Myocyte (in vitro differentiated cells): ENCODE measurements at regions not wholly inside any gene's neighbourhood (a gene's known extent, or its start where the extent isn't known, plus 50 kb on each side); places are given as distances from the start of the nearest gene placed in this dataset.

ENCODE experiments used
- DNase-seq: peaks from one replicate; pipeline ENCODE4 v3.0.0-alpha.2; 2012; ENCODE audit warnings: low read depth

DNA sequence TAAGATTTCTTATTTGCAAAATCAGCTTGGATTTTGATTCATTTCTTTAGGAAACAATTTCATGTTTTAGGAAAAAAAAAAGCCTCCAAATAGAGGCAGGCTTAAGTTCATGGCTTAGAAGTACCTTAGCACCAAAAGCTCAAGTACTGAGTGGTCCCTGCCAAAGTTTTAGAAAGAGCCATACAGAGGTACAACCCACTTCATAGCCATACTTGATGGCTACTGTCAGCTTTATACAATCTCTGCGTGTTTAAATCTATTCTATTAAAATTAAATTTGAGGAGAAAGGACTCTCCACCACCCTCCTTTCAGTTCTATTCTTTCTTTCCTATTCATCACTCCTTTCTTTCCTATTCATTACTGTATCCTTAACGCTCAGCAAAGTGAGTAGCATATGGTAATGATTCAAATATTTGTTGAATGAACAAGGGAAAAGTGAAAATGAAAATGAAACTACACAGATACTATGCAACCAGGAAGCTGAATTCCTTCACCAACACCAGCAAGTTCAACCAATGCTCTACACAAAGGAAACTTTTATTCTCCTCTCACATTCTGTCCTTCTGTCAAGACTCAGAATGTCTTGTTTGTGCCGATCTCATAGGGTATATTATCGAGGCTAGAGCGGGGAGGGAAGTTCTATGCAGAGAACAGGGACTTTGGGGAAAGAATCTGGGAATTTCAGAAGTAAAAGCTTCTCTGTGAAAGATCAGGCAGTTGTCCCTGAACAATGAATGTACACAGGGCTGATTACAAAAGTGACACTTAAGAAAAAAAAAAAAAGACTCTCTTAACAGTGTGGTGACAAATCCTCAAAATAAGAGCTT, 138.6 kb upstream of the SPEF2 start:
- peak; percentile 47 for DNase-seq

DNA sequence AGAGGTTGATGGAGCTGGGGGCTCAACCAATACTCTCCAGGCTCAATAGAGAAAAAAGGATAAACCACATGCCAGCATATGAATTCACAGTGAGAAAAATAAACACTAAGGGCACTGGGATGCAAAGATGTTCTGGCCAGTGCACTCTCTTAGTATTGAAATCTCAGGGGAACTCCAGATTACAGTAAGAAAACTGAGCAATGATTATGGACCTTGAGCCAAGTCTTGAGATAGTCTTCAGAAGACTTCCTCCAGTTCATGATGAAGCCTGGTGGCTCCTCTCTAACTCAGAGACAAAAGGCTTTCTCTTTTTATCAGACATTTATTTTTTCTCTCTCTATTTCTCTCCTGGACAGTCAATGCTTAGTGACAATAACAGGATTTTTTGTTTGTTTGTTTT, 139.8 kb upstream of the SPEF2 start:
- no peak for DNase-seq

DNA sequence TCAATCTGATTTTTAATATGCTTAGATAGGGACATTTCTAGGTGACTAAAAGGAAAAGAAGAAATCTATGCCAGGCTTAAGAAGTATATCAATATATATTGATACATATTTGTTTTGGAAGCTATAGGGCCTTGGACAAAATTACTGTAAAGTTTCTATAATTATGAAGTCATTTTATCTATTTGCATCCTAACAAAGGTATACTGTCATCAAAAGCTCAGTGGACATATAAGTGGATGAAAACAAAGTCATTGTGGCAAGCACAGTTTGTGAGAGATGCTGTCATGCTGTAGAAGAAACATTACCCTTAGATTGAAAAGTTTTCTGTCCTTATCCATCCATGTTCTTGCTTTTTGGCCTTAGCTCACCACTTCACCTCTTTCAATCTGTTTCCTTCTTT, 140.3 kb upstream of the SPEF2 start:
- no peak for DNase-seq

DNA sequence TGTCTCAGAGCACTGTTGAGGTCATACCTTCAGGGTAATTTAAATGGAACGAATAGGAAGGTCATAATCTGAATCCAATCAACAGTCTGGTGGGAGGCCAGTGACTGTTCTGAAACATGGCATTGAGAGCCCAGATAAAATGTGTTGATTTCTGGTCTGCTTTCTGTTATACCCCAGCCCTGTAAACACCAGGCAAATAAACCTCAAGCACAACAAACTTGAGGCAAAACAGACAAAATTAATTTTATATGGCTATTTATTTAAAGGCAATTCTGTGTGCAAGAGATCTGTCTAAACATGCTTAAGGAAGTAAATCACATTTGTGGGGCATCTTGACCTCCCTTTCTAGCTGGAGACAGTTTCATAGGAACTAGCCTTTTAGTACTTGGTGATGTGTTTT, 140.9 kb upstream of the SPEF2 start:
- DNase-seq, result no peak

DNA sequence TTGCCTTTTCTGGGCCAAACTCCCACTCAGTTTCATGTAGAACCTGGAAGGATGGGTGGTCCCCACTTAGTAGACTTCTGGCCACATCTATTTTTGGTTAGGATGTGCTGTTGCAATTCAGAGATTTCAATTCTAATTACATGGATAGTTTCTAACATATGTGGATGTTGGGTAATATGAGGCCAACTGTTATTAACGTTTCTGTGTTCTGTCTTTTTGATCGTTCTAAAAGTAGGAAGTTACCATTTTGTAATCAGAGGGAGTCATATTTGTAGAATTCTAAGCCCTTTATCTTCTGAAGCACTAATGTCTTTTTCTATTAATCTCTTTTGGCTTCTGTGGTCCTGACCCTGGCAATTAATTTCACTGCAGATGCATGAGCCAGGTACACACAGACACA, 141.6 kb upstream of the SPEF2 start:
- no peak for DNase-seq

DNA sequence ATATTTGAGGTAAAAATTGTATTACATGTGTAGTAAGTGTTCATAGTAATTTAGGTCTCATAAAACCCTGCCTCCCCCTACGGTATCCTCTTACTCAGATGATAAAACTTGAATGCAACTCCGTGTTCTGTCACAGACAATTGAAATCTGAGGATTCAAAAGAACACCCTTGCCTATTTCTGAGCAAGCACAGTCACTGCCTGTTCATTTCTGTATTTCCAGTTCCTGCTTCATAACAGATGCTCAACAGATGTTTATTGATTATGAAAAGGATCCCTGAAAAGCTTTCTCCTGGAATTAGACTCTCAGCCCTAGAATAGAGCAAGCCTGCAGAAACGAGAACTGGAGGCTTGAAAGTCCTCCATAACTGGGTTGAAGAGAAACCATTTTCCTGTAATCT, 144.1 kb upstream of the SPEF2 start:
- no peak for DNase-seq

DNA sequence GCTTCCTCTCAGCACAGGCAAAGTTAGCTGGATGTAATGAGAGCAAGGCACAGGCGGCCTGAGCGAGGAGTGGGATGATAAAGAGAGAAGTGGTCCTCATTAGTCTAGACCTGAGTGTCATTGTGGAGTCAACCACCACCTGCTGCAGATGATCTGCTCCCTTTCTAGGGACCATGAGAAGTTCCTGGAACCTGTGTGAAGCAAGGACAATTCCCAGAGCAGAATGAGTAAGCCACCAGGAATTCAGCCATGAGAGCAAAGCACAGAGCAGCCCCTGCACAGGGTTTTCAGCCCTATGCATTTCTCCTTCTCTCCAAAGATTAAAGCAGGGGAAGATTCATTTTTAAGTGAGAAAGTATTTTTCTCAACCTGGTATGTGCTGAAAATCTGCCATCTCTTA, 146.8 kb upstream of the SPEF2 start:
- DNase-seq, result peak; percentile 24

DNA sequence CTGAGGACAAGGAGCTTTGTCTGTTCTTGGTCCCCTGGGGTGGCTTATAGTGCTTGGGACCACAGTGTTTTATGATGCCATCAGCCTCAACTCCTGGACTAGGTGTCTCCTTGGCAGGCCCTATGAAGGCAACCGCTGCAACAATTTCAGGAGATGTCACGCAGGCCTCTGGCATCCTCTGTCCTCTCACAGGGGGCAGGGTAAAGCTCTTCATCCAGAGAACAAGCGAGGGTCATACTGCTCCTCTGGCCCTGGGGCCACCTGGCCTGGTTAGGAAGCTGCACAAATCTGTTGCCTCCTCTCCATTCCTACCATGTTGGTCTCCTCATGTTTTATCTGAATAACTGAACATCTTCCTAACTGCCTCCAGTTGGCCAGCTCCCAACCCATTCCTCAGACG, 148.9 kb upstream of the SPEF2 start:
- DNase-seq, result no peak

DNA sequence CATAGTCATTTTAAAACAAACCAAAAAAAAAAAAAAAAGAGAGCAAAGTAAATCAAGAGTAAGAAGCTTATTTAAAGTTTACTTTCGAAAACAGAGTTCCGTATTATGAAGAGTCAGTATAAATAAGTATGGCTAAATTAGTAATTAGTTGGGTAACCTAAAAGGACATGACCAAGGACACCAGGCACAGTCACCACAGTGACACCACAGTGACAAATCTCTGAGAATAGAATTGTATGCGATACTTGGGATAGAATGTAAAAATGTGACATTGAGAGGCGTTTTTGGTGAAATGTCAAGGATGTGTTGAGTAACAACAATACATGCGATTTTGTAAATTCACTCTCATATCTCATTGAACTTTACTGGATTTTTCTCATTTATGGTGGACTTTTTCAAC, 150.9 kb upstream of the SPEF2 start:
- no peak for DNase-seq

DNA sequence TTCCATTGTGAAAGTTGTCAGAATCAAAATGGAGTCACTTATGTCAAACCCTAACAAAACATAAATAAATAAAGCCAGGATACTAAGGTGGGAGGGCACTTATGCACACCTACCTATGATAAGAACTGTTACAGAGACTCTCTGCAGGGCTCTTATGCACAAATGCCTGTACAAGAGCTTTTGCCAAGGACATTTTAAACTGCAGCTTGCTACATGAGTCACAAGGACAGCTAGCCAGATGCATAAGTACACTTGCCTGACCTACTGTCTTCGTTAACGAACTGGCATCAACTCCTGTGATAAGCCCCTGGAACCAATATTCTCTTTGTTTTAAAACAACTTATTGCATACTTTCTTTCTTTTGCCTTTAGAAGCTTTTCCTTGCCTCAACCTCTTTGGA, 152.9 kb upstream of the SPEF2 start:
- DNase-seq, result no peak

DNA sequence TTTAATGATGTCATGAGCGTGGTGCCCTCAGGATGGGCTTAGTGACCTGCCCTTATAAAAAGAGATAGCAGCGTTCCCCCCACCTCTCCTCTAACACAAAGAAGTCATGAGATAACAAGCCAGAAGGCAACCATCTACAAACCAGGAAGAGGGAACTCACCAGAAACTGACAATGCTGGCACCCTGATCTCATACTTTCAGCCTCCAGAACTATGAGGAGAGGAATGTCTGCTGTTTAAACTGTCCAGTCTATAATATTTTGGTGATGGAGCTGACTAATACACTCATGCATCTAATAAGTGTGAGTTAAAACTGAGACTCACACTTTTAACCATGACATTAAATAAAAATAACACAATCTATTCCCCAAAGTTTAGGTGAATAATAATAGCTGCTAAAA, 156.1 kb upstream of the SPEF2 start:
- DNase-seq, result no peak

DNA sequence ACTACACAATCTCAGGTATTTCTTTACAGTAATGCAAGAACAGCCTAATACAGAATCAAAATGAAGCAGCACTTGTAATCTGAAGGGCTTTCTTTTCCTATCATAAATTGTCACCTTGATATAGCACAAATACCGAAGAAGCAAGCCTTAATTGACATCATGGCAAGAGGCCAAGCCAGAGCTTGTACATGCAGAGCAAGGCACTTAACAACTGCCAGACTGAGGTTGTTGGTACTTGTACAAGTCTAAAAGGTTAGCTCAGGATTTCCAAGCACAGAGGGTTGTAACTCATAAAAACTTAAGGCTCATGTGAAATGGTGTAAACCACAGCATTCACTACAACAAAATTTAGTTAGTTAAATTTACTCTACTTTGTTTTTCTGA, 158.8 kb upstream of the SPEF2 start:
- no peak for DNase-seq

DNA sequence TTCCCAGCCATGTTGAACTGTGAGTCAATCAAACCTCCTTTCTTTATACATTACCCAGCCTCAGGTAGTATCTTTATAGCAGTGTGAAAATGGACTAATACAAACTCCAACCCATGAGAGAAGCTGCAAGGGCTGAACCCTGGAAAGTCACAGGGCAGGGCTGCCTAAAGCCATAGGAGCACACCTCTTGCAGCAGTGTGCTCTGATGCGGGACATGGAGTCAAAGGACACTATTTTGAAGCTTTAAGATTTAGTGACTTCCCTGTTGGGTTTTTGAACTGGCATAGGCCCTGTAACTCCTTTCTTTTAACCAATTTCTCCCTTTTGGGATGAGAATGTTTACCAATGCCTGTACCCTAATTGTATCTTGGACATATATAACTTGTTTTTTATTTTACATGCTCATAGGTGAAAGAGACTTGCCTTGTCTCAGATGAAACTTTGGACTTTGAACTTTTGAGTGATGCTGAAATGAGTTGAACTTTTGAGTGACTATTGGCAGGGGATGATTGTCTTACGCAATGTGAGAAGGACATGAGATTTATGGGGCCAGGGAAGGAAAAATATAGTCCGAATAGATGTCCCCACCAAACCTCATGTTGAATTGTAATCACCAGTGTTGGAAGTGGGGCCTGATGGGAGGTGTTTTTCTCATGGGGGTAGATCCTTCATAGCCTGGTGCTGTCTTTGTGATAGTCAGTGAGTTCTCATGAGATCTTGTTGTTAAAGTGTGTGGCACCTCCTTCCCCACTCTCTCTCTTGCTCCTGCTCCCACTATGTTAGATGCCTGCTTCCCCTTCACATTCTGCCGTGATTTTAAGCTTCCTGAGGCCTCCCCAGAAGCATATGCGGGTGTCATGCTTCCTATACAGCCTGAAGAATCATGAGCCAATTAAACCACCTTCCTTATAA, 159.5 kb upstream of the SPEF2 start:
- DNase-seq, result no peak

DNA sequence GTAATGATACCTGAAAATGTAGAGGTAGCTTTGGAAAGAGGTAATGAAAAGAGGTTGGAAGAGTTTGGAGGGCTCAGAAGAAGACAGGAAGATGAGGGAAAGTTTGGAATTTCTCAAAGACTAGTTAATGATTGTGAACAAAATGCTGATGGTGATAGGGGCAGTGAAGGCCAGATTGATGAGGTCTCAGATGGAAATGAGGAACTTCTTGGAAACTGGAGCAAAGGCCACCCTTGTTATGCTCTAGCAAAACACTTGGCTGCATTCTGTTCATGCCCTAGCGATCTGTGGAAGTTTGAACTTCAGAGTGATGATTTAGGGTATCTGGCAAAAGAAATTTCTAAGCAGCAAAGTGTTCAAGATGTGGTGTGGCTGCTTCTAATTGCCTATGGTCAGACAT, 161.2 kb upstream of the SPEF2 start:
- DNase-seq, result no peak

DNA sequence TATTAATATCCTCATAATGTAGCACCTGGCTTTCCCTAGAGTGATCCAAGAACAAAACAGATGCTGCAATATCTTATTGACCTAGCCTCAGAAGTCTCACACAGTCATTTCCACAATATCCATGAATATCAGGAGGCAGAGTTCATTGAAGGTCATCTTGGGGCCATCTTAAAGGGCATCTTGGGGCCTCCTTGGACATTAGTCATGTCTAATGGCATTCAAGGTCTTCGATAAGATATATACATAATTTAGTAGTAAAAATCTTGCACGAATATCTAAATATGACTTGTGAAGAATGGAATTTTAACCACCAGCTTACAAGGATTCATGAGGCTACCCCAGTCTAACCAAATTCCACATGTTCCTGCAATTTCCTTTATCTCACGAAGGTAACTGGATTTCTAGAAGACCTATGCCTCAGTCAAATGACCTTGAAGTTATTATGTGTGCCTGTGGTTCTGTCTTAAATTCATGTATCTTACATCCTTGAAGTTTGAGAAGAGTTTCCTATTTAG, 163.6 kb upstream of the SPEF2 start:
- DNase-seq, result no peak

DNA sequence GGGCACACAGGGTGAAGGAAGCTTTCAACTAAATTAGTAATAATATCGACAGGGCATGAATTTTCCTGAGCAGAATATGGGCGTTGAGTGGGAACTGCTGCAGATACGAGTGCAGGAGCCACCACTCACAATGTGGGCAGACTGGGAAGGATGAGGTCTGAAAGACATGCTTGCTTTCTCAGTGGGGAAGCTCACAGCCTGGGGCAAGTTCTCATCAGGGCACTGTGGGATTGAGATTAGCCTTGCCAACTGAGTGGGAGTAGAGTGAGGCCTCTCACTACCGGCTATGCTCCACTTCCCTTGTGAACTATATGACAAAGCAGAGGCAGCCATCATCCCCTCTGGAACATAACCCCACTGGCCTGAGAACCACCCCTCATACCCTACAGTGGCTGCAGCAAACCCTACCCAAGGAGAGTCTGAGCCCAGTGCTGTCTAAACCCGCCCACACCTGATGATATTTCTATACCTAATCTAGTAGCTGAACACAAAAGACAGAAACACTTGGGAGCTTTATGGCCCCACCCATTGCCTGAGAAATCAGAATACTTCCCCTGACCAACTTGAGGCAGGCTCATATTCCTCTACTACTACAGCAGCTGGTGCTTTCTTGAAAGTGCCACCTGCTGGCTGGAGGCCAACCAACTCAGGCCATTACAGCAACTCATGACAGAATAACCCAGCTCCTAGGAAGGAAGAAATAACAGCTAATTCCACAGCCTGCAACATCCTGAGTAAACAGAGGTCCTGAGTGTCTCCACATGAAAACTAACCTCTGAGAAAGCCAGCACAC, 173.7 kb upstream of the SPEF2 start:
- DNase-seq, result peak; percentile 14

DNA sequence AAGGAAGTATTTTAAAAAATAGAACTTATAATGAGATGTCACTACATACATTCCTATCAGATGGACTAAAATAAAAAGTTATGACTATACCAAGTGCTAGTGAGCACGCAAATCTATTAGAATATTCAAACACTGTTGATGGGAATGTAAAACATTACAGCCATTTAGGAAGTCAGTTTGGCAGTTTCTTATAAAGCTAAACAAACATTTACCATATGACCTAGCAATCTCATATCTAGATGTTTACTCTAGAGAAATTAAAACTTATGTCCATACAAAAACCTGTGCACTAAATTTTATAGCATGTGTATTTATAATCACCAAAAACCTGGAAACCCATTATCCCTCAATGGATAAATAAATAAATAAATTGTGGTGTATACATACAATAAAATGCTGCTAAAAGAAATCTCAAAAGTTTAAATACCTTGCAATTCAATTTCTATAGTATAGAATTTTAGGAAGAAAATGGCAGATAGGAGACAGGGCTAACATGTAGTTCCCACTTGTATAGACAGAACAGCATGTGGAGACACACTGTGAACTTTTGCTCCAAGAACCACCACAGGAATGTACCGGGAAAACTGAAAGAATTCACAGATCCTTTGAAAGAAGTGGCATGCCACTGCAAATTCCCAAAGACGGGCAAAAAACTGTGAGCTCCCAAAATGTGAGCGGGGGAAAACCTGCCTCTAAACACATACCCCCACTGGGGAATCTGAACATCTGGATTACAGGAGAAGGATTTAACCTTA, 174.6 kb upstream of the SPEF2 start:
- no peak for DNase-seq

DNA sequence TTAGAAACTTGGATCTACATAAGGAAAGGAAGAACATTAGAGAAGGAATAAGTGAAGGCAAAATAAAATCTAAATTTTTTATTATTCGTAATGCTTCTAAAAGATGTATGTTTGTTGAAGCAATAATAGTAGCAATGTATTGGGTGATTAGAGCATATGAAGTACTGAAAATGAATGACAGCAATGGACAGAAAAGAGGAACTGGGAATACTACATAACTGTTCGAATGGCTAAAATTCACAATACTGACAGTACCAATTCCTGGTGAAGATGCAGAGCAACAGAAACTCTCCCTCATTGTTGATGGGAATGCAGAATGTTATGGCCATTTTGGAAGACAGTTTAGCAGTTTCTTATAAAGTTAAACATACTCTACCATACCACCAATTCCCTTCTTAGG, 177.3 kb upstream of the SPEF2 start:
- no peak for DNase-seq

DNA sequence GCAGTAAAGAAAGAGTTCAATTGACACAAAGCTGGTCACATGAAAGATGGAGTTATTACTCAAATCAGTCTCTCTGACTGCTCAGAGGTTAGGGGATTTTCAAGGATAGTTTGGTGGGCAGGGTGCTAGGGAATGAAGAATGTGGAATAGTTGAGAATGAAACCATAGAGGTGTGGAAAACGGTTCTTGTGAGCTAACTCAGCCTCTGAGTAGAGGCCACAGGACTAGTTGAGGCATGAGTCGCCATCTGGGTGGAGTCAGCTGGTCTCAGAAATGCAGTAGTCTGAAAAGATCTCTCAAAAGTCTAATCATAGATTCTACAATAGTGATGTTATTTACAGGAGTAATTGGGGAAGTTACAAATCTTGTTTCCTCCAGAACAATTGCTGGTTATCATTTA, 178.9 kb upstream of the SPEF2 start:
- DNase-seq, result peak; percentile 2

DNA sequence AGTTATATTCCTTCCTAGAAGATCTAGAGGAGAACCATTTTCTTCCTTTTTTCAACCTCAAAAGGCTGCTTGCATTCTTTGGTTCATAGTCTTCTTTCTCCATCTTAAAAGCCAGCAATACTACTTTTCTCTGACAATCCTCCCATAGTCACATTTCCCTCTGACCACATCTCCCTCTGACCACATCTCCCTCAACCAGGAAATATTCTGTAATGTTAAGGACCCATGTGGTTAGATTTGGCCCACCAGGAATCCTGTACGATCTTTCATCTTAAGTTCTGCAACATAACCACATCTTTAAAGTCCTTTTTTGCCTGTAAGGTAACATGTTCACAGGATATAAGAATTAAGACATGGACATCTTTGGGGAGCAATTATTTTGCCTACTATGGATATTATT, 179.4 kb upstream of the SPEF2 start:
- DNase-seq, result no peak
